Ramos (cell line): ENCODE measurements at regions not wholly inside any gene's neighbourhood (a gene's known extent, or its start where the extent isn't known, plus 50 kb on each side); places are given as distances from the start of the nearest gene placed in this dataset.

Experiments
- in situ Hi-C: fragments of 300-500 bp; cut with MboI; formaldehyde crosslinking; loops from one replicate; pipeline ENCODE4 v1.14.3; 2022; ENCODE audit warnings: low sequenced_read_pairs; ENCODE audit not compliant: unreplicated experiment

- in situ Hi-C loops: no loop called here
These were observed 452.4 kb upstream of the AKR1E2 start for GRCh38 chr10:4373612-4374011.

DNA sequence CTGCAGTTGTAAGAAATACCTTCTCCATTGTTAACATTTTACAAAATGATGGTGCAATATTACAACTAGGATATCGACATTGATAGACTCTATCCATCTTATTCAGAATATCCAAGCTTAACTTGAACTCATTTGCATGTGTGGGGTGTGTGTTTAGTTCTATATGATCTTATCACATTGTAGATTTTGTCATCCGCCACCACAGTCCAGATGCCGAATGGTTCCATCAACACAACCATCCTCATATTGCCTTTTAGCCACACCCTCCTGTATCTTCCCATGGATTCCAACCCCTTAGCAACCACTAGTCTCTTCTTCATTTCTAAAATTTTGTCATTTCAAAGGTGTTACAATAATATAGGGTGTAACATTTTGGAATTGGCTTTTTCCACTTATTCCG lies 452.9 kb upstream of the AKR1E2 start:
- in situ Hi-C loops: no loop called here

DNA sequence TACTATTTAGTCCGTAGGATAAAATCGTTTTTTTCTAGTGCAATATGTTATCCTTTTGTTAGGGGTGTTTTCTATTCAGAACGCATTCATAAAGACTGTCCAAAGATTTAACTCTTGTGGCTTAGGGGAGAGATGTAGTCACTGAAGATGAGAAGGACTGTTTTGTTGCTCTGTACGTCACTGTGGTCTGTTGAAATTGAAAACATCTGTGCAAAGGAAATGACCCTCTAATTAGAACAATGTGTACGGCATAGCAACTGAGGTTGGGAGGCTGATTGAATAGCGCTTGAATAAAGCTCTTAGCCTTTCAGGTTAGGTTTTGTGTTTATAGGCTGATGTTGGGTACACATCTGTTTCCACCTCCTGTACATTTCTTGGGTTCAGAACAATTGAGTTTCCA lies 453.4 kb upstream of the AKR1E2 start:
- in situ Hi-C loops: no loop called here

DNA sequence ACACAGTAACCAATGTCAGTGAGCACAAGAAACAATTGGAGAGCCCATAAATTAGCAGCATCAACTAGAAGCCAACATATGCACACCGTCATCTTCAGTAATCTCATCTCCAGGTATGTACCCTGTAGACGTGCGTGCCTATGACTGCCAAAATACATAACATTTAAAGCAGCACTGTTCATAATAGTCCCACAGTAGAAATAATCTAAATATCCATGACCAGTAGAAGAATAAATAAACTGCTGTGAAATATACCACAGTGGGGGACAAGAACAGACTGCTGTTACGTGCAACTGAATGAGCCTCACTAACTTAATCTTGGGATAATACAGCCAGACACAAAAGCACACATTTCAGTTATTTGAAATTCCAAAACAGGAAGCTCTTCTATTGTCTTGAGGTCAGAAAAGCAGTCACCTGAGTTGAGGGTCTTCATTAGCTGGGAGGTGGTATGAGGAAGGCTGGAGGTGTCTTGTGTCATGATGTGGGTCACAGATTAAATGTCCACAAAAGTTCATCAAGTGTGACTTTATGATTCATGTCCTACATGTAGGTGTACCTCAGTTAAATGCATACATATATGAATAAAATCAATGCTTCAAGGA lies 454.2 kb upstream of the AKR1E2 start:
- in situ Hi-C loops: no loop called here

- in situ Hi-C loops: no loop called here
These were observed 455.6 kb upstream of the AKR1E2 start for GRCh38 chr10:4370376-4370775.

GRCh38 chr10:4361581-4361980 lies 464.4 kb upstream of the AKR1E2 start:
- in situ Hi-C loops: no loop called here

DNA sequence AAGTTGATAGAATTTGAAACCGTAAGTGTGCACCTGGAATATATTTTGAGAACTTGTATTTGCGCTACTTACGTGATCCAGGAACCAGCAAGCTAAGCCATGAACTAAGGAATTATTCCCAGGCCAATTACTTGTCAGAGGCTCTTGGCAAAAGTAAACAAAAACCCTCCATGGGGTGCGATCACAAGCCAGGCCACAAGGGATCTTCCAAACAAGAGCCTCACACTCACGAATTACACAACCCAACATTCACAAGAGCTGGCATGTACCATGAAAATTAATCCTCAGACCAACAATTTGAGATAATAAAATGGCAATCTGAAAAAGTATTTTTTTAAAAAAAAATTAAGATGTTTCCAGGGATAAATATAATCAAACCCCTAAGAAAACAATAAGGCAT lies 467.0 kb upstream of the AKR1E2 start:
- in situ Hi-C loops: no loop called here

GRCh38 chr10:4357911-4358310 lies 468.1 kb upstream of the AKR1E2 start:
- in situ Hi-C loops: no loop called here

DNA sequence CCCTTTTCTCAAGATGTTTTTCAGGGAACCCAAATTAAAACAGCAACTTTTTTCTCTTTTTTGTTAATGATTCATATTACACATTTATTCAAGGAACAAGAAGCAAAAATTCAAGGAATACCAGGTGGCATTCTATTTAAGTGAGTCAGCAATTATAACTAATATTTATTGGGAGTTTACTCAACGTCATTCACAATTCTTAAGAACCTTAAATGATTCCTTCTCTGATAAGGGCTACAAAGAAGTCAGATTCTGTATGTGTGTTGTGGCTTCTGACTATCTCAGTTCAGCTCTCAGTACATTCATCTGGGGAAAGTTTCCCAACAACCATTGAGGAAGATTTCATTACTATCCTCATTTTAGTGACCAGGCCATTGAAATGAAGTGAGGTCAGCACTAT lies 470.7 kb upstream of the AKR1E2 start:
- in situ Hi-C loops: no loop called here

DNA sequence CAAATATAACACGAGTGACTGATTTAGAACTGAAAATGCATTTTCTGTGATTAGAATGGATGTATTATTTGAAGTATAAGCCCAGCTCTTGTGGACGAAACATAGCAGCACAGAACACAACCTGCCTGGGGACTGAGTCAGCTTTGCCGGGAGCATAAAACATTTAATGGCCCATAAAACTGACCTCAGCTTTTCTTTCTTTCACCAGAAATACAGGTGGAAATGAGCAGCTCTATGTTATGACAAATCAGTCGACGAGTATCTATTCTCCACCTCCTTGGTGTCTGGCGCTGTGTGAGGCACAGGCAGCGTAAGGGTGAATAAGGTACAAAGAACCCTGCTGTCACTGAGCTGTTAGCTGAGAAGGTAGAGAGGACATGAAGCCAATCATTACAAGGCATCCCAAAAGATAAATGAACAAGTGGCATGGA lies 471.6 kb upstream of the AKR1E2 start:
- in situ Hi-C loops: no loop called here

- in situ Hi-C loops: no loop called here
These were observed 472.0 kb upstream of the AKR1E2 start for GRCh38 chr10:4353964-4354363.

GRCh38 chr10:4353059-4353655 lies 472.9 kb upstream of the AKR1E2 start:
- in situ Hi-C loops: no loop called here

- in situ Hi-C loops: no loop called here
These were observed 473.5 kb upstream of the AKR1E2 start for GRCh38 chr10:4352414-4352961.

GRCh38 chr10:4351723-4352413 lies 474.1 kb upstream of the AKR1E2 start:
- in situ Hi-C loops: no loop called here

GRCh38 chr10:4347397-4347796 lies 478.6 kb upstream of the AKR1E2 start:
- in situ Hi-C loops: no loop called here

- in situ Hi-C loops: no loop called here
These were observed 479.9 kb upstream of the AKR1E2 start for GRCh38 chr10:4345877-4346646.

GRCh38 chr10:4344492-4344994 lies 481.5 kb upstream of the AKR1E2 start:
- in situ Hi-C loops: no loop called here

GRCh38 chr10:4343873-4344272 lies 482.1 kb upstream of the AKR1E2 start:
- in situ Hi-C loops: no loop called here

- in situ Hi-C loops: no loop called here
These were observed 482.9 kb upstream of the AKR1E2 start for GRCh38 chr10:4343091-4343490.

DNA sequence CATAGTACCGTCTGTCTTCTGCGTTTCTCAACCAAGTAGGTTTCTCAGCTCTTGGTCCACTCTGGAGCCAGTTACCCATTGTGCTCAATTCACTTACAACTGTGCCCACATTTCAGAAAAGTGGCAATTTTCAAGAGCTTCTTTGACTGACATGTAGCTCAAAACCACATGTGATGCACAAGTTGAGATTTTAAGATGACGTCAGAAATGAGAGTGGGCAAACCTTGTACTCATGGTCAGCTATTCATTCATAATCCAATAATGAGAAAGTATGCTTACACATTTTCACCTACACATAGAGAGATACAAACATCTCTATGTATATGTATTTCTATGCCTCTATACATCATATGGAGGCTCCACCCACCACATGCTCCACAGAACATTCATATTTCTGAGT lies 487.2 kb upstream of the AKR1E2 start:
- in situ Hi-C loops: no loop called here

GRCh38 chr10:4337563-4337962 lies 488.4 kb upstream of the AKR1E2 start:
- in situ Hi-C loops: no loop called here
